H1 (cell line): ENCODE measurements at regions not wholly inside any gene's neighbourhood (a gene's known extent, or its start where the extent isn't known, plus 50 kb on each side); places are given as distances from the start of the nearest gene placed in this dataset.

Source experiments
- CTCF ChIA-PET: fragments of 300-600 bp; sonication (Branson Sonifier 250); formaldehyde crosslinking; loops from one replicate; lab custom pipeline; 2021; ENCODE audit not compliant: partially characterized antibody; lab: Charles Lee
- POLR2A ChIA-PET: fragments of 300-600 bp; sonication (Branson Sonifier 250); formaldehyde crosslinking; loops from one replicate; lab custom pipeline; 2021; ENCODE audit warnings: inconsistent platforms; ENCODE audit not compliant: partially characterized antibody; lab: Charles Lee
- DNase-seq, 2 experiments: peaks; one replicate each; pipeline versions ENCODE4 v3.0.0 to v3.0.0-alpha.2; 2010 to 2022; ENCODE audit warnings: low spot score in 2 of 2, low read depth in 1 of 2, mixed read lengths in 1 of 2
- FAIRE-seq: peaks from 2 replicates; lab custom pipeline; 2011; peaks lifted over from hg19 to GRCh38; lab: Jason Lieb, UNC
- H2AFZ ChIP-seq: 2 replicates; pipeline ENCODE4 v1.8.1; 2012; ENCODE audit warnings: low read length, inconsistent platforms
- H2AK5ac ChIP-seq: 2 replicates; pipeline ENCODE4 v1.6.1; 2013; ENCODE audit warnings: low read depth, low read length
- H2BK120ac ChIP-seq: replicated peaks from 2 replicates; pipeline ENCODE3; 2013; ENCODE audit warnings: low read depth, low read length, inconsistent platforms
- H2BK12ac ChIP-seq: 2 replicates; pipeline ENCODE4 v1.6.1; 2013; ENCODE audit warnings: low read depth, low read length
- H2BK15ac ChIP-seq: 2 replicates; pipeline ENCODE4 v1.6.1; 2013; ENCODE audit warnings: low read length
- H2BK20ac ChIP-seq: 2 replicates; pipeline ENCODE4 v1.6.1; 2013; ENCODE audit warnings: low read length
- H2BK5ac ChIP-seq: 2 replicates; pipeline ENCODE4 v1.6.1; 2013; ENCODE audit warnings: low read depth, low read length
- H3K14ac ChIP-seq: 2 replicates; pipeline ENCODE4 v1.6.1; 2013; ENCODE audit warnings: inconsistent platforms; ENCODE audit not compliant: insufficient read length
- H3K18ac ChIP-seq: 2 replicates; pipeline ENCODE4 v1.6.1; 2013; ENCODE audit warnings: low read length; ENCODE audit errors: extremely low read depth
- H3K23ac ChIP-seq: 2 replicates; pipeline ENCODE4 v1.6.1; 2013; ENCODE audit warnings: inconsistent platforms; ENCODE audit not compliant: insufficient read length
- H3K23me2 ChIP-seq: 2 replicates; pipeline ENCODE4 v1.6.1; 2013; ENCODE audit warnings: low read depth, low read length
- H3K27ac ChIP-seq: 2 replicates; pipeline ENCODE4 v1.6.1; 2011; ENCODE audit warnings: low read depth, low read length, inconsistent platforms
- H3K27me3 ChIP-seq, 4 experiments: replicated peaks in 1 of 4; 1 replicate in 1 of 4; 2 replicates in 3 of 4; pipeline versions ENCODE4 v1.6.1 to v1.8.1; 2011 to 2013; ENCODE audit warnings: low read length in 3 of 4, mild to moderate bottlenecking in 3 of 4, inconsistent platforms in 2 of 4, mixed read lengths in 2 of 4, moderate library complexity in 1 of 4; ENCODE audit not compliant: control insufficient read depth in 3 of 4, insufficient read depth in 3 of 4; ENCODE audit errors: extremely low read depth in 1 of 4
- H3K36me3 ChIP-seq, 4 experiments: 2 replicates each; pipeline versions ENCODE4 v1.6.1 to v1.8.1; 2011 to 2013; ENCODE audit warnings: mild to moderate bottlenecking in 4 of 4, low read length in 3 of 4, moderate library complexity in 2 of 4, control low read depth in 1 of 4, inconsistent platforms in 1 of 4; ENCODE audit not compliant: insufficient read depth in 4 of 4, control insufficient read depth in 2 of 4
- H3K4ac ChIP-seq: replicated peaks from 2 replicates; pipeline ENCODE3; 2013; ENCODE audit warnings: low read length, low read depth, mixed read lengths, inconsistent platforms; ENCODE audit not compliant: insufficient read length
- H3K4me1 ChIP-seq, 4 experiments: replicated peaks in 1 of 4; 1 replicate in 1 of 4; 2 replicates in 3 of 4; pipeline versions ENCODE4 v1.6.1 to v1.8.1; 2011 to 2013; ENCODE audit warnings: low read length in 3 of 4, inconsistent platforms in 2 of 4, mixed read lengths in 1 of 4; ENCODE audit not compliant: insufficient read depth in 4 of 4, control insufficient read depth in 3 of 4
- H3K4me2 ChIP-seq, 2 experiments: 2 replicates each; pipeline versions ENCODE4 v1.6.1 to v1.8.1; 2011 to 2013; ENCODE audit warnings: low read depth in 2 of 2, low read length in 2 of 2, control low read depth in 1 of 2, inconsistent platforms in 1 of 2, mild to moderate bottlenecking in 1 of 2; ENCODE audit not compliant: insufficient read depth in 1 of 2
- H3K4me3 ChIP-seq, 4 experiments: fragments of 200-600, 300-600 bp in 1 of 4; sonication (generic), shearing (Covaris generic), sonication (Bioruptor Twin) in 1 of 4; 2 replicates each; pipeline versions ENCODE4 v1.5.1 to v1.8.1; 2011 to 2016; ENCODE audit warnings: low read length in 4 of 4, low read depth in 3 of 4, control low read depth in 2 of 4, inconsistent platforms in 2 of 4, mild to moderate bottlenecking in 2 of 4, mixed read lengths in 1 of 4, moderate library complexity in 1 of 4; ENCODE audit not compliant: insufficient read depth in 2 of 4; ENCODE audit errors: extremely low read depth in 1 of 4
- H3K56ac ChIP-seq: replicated peaks from 2 replicates; pipeline ENCODE3; 2013; ENCODE audit warnings: low read depth, mild to moderate bottlenecking, mixed read lengths, low read length, inconsistent platforms; ENCODE audit not compliant: insufficient read length
- H3K79me1 ChIP-seq: 2 replicates; pipeline ENCODE4 v1.6.1; 2013; ENCODE audit warnings: low read depth, low read length, control low read depth
- H3K79me2 ChIP-seq, 2 experiments: 2 replicates each; pipeline versions ENCODE4 v1.6.1 to v1.8.1; 2012 to 2013; ENCODE audit warnings: low read length in 2 of 2, mild to moderate bottlenecking in 2 of 2, inconsistent platforms in 1 of 2; ENCODE audit not compliant: insufficient read depth in 2 of 2, control insufficient read depth in 1 of 2
- H3K9ac ChIP-seq, 4 experiments: replicated peaks in 1 of 4; 1 replicate in 1 of 4; 2 replicates in 3 of 4; pipeline versions ENCODE4 v1.6.1 to v1.8.1; 2011 to 2013; ENCODE audit warnings: low read depth in 3 of 4, low read length in 3 of 4, control low read depth in 2 of 4, mild to moderate bottlenecking in 2 of 4, moderate library complexity in 2 of 4, inconsistent platforms in 1 of 4; ENCODE audit errors: extremely low read depth in 1 of 4
- H3K9me3 ChIP-seq, 2 experiments: 2 replicates each; pipeline versions ENCODE4 v1.6.1 to v1.8.1; 2012 to 2013; ENCODE audit warnings: mild to moderate bottlenecking in 2 of 2, moderate library complexity in 2 of 2, control low read depth in 1 of 2, inconsistent platforms in 1 of 2, low read depth in 1 of 2, low read length in 1 of 2, mixed read lengths in 1 of 2; ENCODE audit not compliant: insufficient read depth in 2 of 2
- H4K20me1 ChIP-seq, 2 experiments: replicated peaks in 1 of 2; 2 replicates each; pipeline versions ENCODE3 to v1.8.1; 2011 to 2013; ENCODE audit warnings: inconsistent platforms in 2 of 2, low read length in 2 of 2, mild to moderate bottlenecking in 1 of 2; ENCODE audit not compliant: insufficient read depth in 2 of 2, control insufficient read depth in 1 of 2
- H4K5ac ChIP-seq: 2 replicates; pipeline ENCODE4 v1.6.1; 2013; ENCODE audit warnings: low read length, low read depth, mixed read lengths, inconsistent platforms; ENCODE audit not compliant: insufficient read length
- H4K8ac ChIP-seq: 2 replicates; pipeline ENCODE4 v1.8.0; 2013; ENCODE audit warnings: mild to moderate bottlenecking, moderate library complexity, low read length, inconsistent platforms; ENCODE audit not compliant: insufficient read depth; ENCODE audit errors: extremely low read depth
- H4K91ac ChIP-seq: replicated peaks from 2 replicates; pipeline ENCODE3; 2013; ENCODE audit warnings: low read length, mixed read lengths, inconsistent platforms; ENCODE audit not compliant: insufficient read length
- CBX5 ChIP-seq: fragments of 300-800, 300-1000 bp; sonication (generic); IDR thresholded peaks from 2 replicates; pipeline ENCODE4 v1.7.1; 2016; ENCODE audit warnings: antibody characterized with exemption, low read length, low read depth
- CBX8 ChIP-seq: fragments of 300-800, 300-1000 bp; sonication (generic); IDR thresholded peaks from 2 replicates; pipeline ENCODE4 v1.7.1; 2016; ENCODE audit warnings: low read depth, low read length, borderline replicate concordance
- CEBPB ChIP-seq: IDR thresholded peaks from 2 replicates; pipeline ENCODE4 v1.6.1; 2012; ENCODE audit warnings: low read depth, low read length
- GABPA ChIP-seq: IDR thresholded peaks from 2 replicates; pipeline ENCODE4 v1.6.1; 2011; ENCODE audit warnings: mild to moderate bottlenecking, low read length, moderate library complexity, borderline replicate concordance; ENCODE audit not compliant: insufficient read depth
- JUN ChIP-seq: IDR thresholded peaks from 2 replicates; pipeline ENCODE4 v1.6.1; 2011; ENCODE audit warnings: low read depth, mild to moderate bottlenecking, improper control_type of control experiment, low read length
- KDM4A ChIP-seq: IDR thresholded peaks from one replicate; pipeline ENCODE4 v1.7.1; 2012; ENCODE audit warnings: low read depth, mild to moderate bottlenecking, moderate library complexity, low read length, inconsistent platforms; ENCODE audit not compliant: severe bottlenecking
- MAFK ChIP-seq: IDR thresholded peaks from 2 replicates; pipeline ENCODE4 v1.6.1; 2012; ENCODE audit warnings: low read depth, mild to moderate bottlenecking, improper control_type of control experiment, low read length
- NRF1 ChIP-seq: IDR thresholded peaks from 2 replicates; pipeline ENCODE4 v1.6.1; 2011; ENCODE audit warnings: mild to moderate bottlenecking, low read depth, low read length, improper control_type of control experiment
- TAF1 ChIP-seq: IDR thresholded peaks from 2 replicates; pipeline ENCODE4 v1.6.1; 2011; ENCODE audit warnings: mild to moderate bottlenecking, low read depth, low read length
- YY1 ChIP-seq: IDR thresholded peaks from 2 replicates; pipeline ENCODE4 v1.6.1; 2011; ENCODE audit warnings: low read depth, mild to moderate bottlenecking, low read length
- WGBS, 2 experiments: shearing (Covaris generic) in 1 of 2; methylation state at CpG; one replicate each; pipeline versions ENCODE4 v1.1.6 to v1.1.7; 2013 to 2015; ENCODE audit warnings: low lambda C conversion rate in 2 of 2, mixed read lengths in 2 of 2, inconsistent platforms in 1 of 2, low coverage in 1 of 2, missing lambda C conversion rate in 1 of 2; ENCODE audit not compliant: insufficient replicate concordance in 2 of 2, insufficient coverage in 1 of 2, insufficient read length in 1 of 2; ENCODE audit errors: extremely low coverage in 1 of 2, missing lambda C conversion rate in 1 of 2; 5-methylcytosine and 5-hydroxymethylcytosine counted together

- no peak for FAIRE-seq
These were observed 128.8 kb upstream of the SYNCRIP start for GRCh38 chr6:85771455-85771854.

More at GRCh38 chr6:85771455-85771854, 128.8 kb upstream of the SYNCRIP start:
- Histone ChIP-seq H3K36me3 (no peaks in the 10 kb centered on the region), H2BK20ac (no peak overlapping the region), H2BK120ac (no peak overlapping the region), H4K20me1 (no peaks in the 10 kb centered on the region), H3K23me2 (no peaks in the 10 kb centered on the region), H2BK15ac (no peak overlapping the region), H3K9ac (no peak overlapping the region), H2BK12ac (no peak overlapping the region), H3K4me3 (0 out of 8 replicates have a peak overlapping the region, but pooled peaks of 1 of the 4 experiments have one; percentile 19), H3K4me2 (peak overlapping the region in 1 of 2 experiments; percentile 14; a peak in 1 of 4 replicates), H3K27ac (no peak overlapping the region), H3K79me2 (no peaks in the 10 kb centered on the region), H3K79me1 (no peaks in the 10 kb centered on the region), H3K18ac (no peak overlapping the region), H4K5ac (no peak overlapping the region), H2AK5ac (no peak overlapping the region), H3K9me3 (no peaks in the 10 kb centered on the region; a peak in 1 of 4 replicates), H2AFZ (no peak overlapping the region), H3K4me1 (peaks cover 0 to 6% (median 4%) of the 10 kb centered on the region in 4 experiments; a peak in 2 of 7 replicates), H2BK5ac (no peak overlapping the region), H4K8ac (no peak overlapping the region), H3K23ac (no peak overlapping the region), H3K14ac (no peak overlapping the region), H3K4ac (no peak overlapping the region), H3K56ac (no peak overlapping the region), H4K91ac (no peak overlapping the region), H3K27me3 (no peaks in the 10 kb centered on the region)
- no peak for DNase-seq
- WGBS, 2 experiments: 70% methylated on average over 2 of the region's 2 CpGs; no CpG with 5 or more reads in 1 of the 2 experiments
- no peak for TF ChIP-seq TAF1
- TF ChIP-seq MAFK: no peak
- TF ChIP-seq GABPA: no peak
- TF ChIP-seq CBX8: no peak
- TF ChIP-seq CEBPB: no peak
- TF ChIP-seq NRF1: no peak
- TF ChIP-seq YY1: no peak
- TF ChIP-seq KDM4A: no peak
- no peak for TF ChIP-seq CBX5
- TF ChIP-seq JUN: no peak
- CTCF ChIA-PET: no interaction called here
- POLR2A ChIA-PET: interaction anchor here (1.6 kb wide), 1 partner anchor 93 kb away, joined by 5 read pairs; no protein-coding TSS in a partner anchor
